SH-SY5Y (cell line): ENCODE measurements at regions not wholly inside any gene's neighbourhood (a gene's known extent, or its start where the extent isn't known, plus 50 kb on each side); places are given as distances from the start of the nearest gene placed in this dataset.

ENCODE experiments used
- GATA2 ChIP-seq: IDR thresholded peaks from 2 replicates; pipeline ENCODE4 v1.6.1; 2011; ENCODE audit warnings: mild to moderate bottlenecking, low read depth, low read length
- GATA3 ChIP-seq: IDR thresholded peaks from 2 replicates; pipeline ENCODE4 v1.6.1; 2011; ENCODE audit warnings: low read depth, mild to moderate bottlenecking, low read length, moderate library complexity

DNA sequence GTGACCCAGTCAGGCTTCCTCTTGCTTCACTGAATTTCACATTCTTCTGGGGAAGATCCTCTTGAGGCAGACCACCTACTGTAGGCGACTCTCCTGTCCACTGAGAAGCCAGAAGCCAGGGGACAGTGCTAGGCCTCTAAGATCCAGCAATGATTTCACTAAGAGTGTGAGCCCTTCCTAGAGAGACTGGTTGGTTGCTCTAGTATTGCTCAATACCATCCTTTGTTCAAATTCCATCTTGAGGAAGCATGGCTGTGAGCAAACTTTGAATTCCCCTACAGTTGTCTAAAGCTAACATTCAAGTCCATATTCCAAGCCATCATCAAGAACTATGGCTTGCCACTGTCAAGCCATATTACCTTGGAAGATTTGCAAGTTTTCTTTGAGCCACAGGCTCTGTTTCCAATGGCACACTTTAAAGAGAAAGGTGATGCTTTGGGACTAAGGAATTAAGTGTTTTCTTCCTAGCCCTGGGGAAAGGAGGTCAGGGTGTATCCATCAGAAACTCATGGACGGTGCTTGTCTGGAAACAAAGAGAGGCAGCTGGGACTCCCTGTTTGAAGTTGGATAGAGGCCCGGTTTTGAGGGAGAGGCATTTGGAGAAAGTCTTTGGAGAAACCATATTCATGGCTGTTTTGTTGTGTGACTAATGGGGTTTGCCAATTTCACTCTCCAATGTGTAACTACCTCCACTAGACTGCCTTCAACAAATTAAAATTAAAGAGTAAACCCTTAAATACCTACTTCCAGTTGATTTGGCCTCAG is 1217.9 kb downstream of the VRK1 start:
- TF ChIP-seq GATA2 (no peak), GATA3 (no peak)

DNA sequence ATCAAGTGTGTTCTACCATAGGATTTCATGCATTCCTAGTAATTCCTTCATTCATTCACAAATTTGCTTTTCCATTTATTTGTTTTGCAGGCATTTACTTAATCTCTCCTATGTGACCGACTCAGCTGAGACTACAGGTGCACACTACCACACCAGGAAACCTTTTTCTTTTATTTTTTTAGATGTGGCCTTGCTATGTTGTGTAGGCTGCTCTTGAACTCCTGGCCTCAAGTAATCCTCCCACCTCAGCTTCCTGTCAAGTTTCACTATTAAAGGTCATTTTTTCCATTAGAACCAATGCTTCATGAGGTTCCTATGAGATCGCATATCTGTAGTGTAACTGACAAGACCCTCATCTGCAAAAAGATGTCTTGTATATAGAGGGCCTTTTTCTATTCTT is 1218.7 kb downstream of the VRK1 start:
- TF ChIP-seq GATA3 (no peak), GATA2 (no peak)

- TF ChIP-seq GATA3: no peak
- no peak for TF ChIP-seq GATA2
Measured at GRCh38 chr14:98018628-98019027, 1221.4 kb downstream of the VRK1 start.

DNA sequence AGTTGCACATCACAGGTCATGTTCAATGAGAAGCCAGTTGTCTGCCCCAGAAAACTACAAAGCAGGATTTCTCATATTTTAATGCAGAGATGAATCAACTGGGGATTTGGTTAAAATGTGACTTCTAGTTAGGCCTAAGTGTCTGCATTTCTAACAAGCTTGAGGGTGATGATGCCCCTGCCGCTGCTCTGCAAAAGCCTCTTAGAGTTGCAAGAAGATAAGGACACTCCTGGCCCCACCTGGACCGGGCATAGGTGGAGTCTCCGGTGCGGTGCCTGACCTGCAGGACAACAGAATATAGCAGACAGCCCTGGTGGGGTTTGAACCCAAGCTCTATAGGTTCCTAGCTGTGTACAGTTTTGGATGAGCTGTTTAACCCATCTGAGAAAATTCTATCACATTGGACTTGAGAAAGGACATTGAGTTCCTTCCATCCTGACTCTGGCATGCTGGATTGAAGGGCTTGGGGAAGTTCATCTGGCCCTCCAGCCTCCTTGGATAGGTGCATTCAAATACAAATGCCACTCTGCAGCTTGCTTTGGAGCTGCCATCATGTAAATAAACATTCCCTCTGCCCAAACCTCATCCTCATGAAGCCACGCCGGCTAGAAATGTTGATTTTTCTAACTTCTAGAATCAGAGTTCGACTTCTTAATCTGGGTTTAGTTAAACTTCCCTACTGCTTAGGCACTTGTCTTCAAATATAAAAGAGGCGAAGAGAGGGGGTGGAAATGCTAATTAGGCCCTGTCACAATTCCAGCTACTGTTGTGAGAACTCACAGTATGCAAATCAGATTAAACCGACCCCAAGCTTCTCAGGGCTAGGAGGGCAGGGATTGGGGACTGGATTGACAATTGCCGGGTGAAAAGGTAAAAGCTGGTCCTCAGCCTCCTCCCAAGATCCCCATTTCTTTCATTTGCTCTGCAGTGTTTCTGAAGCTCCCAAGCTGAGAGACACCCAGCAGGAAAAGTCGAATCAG is 1225.6 kb downstream of the VRK1 start:
- TF ChIP-seq GATA2: no peak

- TF ChIP-seq GATA3: no peak
- no peak for TF ChIP-seq GATA2
Measured at GRCh38 chr14:98028162-98028561, 1231.0 kb downstream of the VRK1 start.

GRCh38 chr14:98035396-98035795 is 1236.6 kb downstream of the BCL11B start:
- no peak for TF ChIP-seq GATA2
- TF ChIP-seq GATA3: no peak

DNA sequence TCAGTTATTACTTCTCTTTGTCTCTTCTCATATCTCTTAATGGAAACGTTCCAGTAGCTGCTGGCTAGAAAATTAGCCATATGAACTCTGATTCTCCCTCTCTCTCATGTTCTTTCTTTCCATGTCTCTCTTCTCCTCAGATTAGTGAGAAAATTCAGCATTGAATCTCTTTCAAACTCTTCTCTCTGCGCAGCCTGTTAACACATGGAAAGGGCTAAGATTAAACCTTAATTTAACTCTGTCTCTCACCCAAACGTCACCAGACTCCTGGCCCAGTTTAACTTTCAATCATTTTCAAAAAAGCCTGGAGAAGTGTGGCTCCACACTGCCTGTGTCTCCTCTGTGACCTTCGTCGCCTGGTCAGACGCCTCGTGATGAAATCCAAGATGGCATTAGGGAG is 1234.2 kb downstream of the BCL11B start:
- TF ChIP-seq GATA3: no peak
- TF ChIP-seq GATA2: no peak

DNA sequence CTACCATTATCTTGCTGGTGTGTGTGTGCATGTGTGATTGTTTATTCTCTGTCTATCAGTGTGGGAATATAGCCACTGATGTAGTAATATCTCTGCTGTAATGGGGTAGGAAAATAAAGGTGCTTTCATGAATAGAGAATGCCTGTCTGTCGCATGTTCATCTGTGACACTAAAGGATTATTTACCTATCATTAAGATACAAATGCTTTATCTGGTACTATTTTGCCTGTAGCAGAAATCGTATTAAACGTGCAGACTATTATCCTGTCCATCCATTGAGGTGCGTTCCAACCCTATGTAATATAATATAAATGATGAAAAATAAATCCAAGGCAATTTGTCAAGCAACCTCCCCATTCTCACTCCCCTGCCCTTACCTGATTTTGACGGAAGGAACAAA is 1215.1 kb downstream of the BCL11B start:
- TF ChIP-seq GATA2: no peak
- TF ChIP-seq GATA3: no peak

DNA sequence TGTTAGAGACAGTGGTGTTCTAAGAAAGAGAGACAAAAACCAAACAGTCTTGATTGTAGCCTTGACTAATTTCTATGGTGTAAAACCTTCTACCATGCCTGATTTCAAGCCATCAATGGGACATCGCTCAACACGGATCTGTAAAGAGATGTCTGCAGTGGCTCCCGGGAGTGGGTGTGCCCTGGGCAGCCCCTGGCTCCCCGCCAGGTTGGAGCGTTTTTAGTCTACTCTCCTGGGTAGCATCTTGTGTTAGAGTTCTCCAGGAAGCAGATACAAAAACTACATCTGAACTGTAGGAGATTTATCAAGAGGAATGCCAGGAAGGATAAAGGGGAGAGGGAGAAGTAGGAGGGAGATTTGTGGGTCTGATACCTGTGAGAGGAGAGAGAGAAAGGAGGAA is 1212.9 kb downstream of the BCL11B start:
- no peak for TF ChIP-seq GATA3
- TF ChIP-seq GATA2: no peak

- no peak for TF ChIP-seq GATA3
Measured at GRCh38 chr14:98062083-98062482, 1209.9 kb downstream of the BCL11B start.

DNA sequence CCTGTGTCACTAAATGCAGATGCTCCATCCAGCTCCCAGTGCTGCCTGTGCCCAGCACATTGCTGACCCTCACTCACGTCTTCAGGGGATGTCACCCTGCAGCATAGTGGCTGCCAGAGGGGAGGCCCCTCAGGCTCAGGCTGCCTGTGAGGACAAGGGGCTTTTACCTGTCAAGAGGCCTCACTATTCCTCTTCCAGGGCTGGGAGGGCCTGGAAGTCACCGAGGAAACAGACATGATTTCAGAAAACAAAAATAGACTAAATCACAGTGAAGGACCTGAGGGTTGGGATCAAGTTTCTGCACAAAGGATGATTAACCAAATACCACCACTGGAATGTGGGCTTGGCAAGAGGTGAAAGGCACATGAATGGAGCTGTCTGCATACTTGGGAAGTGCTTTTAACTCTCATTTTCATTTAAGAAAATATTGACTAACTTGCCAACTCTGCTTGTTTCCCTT is 1202.3 kb downstream of the BCL11B start:
- TF ChIP-seq GATA2 (no peak), GATA3 (no peak)

- TF ChIP-seq GATA3 (no peak), GATA2 (no peak)
Measured at GRCh38 chr14:98070536-98070935, 1201.5 kb downstream of the BCL11B start.

GRCh38 chr14:98074111-98074510 is 1197.9 kb downstream of the BCL11B start:
- TF ChIP-seq GATA2 (no peak), GATA3 (no peak)

GRCh38 chr14:98077176-98077575 is 1194.8 kb downstream of the BCL11B start:
- TF ChIP-seq GATA3 (no peak), GATA2 (no peak)

- no peak for TF ChIP-seq GATA2
- TF ChIP-seq GATA3: no peak
Measured at GRCh38 chr14:98082833-98083232, 1189.2 kb downstream of the BCL11B start.
